Endothelial cell of hepatic sinusoid (primary cell): ENCODE measurements at regions not wholly inside any gene's neighbourhood (a gene's known extent, or its start where the extent isn't known, plus 50 kb on each side); places are given as distances from the start of the nearest gene placed in this dataset.
"Not testable (repeated sequence)": the region's sequence is repeated elsewhere in the genome, so short reads cannot be mapped to it uniquely, and the experiment has no call there.

Source experiments
- in situ Hi-C: cut with HindIII; loops from 2 replicates; pipeline ENCODE4 v1.10.0; 2017; ENCODE audit warnings: low sequenced_read_pairs

GRCh38 chr2:83901317-83901716 is 557.8 kb downstream of the SUCLG1 start:
- in situ Hi-C loops, result no loop called here

- in situ Hi-C loops, result no loop called here
Measured at GRCh38 chr2:83900862-83901261, 558.2 kb downstream of the SUCLG1 start.

- in situ Hi-C loops, result no loop called here
Measured at GRCh38 chr2:83899271-83899670, 559.8 kb downstream of the SUCLG1 start.

GRCh38 chr2:83894976-83895375 is 564.1 kb downstream of the SUCLG1 start:
- in situ Hi-C loops, result no loop called here

- in situ Hi-C loops, result no loop called here
Measured at GRCh38 chr2:83887757-83888156, 571.3 kb downstream of the SUCLG1 start.

- in situ Hi-C loops, result no loop called here
Measured at GRCh38 chr2:83879127-83879526, 580.0 kb downstream of the SUCLG1 start.

GRCh38 chr2:83877261-83877660 is 581.8 kb downstream of the SUCLG1 start:
- in situ Hi-C loops, result not testable (repeated sequence)

- in situ Hi-C loops, result no loop called here
Measured at GRCh38 chr2:83874712-83875430, 584.2 kb downstream of the SUCLG1 start.

- in situ Hi-C loops, result no loop called here
Measured at GRCh38 chr2:83874066-83874465, 585.0 kb downstream of the SUCLG1 start.

- in situ Hi-C loops, result no loop called here
Measured at GRCh38 chr2:83873110-83873509, 586.0 kb downstream of the SUCLG1 start.

- in situ Hi-C loops, result no loop called here
Measured at GRCh38 chr2:83866211-83866610, 592.9 kb downstream of the SUCLG1 start.

GRCh38 chr2:83862600-83862999 is 596.5 kb downstream of the SUCLG1 start:
- in situ Hi-C loops, result no loop called here

- in situ Hi-C loops, result no loop called here
Measured at GRCh38 chr2:83860320-83860719, 598.8 kb downstream of the SUCLG1 start.

GRCh38 chr2:83859553-83859952 is 599.5 kb downstream of the SUCLG1 start:
- in situ Hi-C loops, result no loop called here

- in situ Hi-C loops, result no loop called here
Measured at GRCh38 chr2:83851066-83851465, 608.0 kb downstream of the SUCLG1 start.

GRCh38 chr2:83850071-83850725 is 608.9 kb downstream of the SUCLG1 start:
- in situ Hi-C loops, result no loop called here

GRCh38 chr2:83844490-83844889 is 614.6 kb downstream of the SUCLG1 start:
- in situ Hi-C loops, result no loop called here

GRCh38 chr2:83842421-83842820 is 616.7 kb downstream of the SUCLG1 start:
- in situ Hi-C loops, result no loop called here

- in situ Hi-C loops, result no loop called here
Measured at GRCh38 chr2:83837823-83838222, 621.3 kb downstream of the SUCLG1 start.

GRCh38 chr2:83827618-83828017 is 631.5 kb downstream of the SUCLG1 start:
- in situ Hi-C loops, result no loop called here

- in situ Hi-C loops, result no loop called here
Measured at GRCh38 chr2:83826577-83826976, 632.5 kb downstream of the SUCLG1 start.

GRCh38 chr2:83823229-83823628 is 635.9 kb downstream of the SUCLG1 start:
- in situ Hi-C loops, result no loop called here

- in situ Hi-C loops, result no loop called here
Measured at GRCh38 chr2:83817511-83817910, 641.6 kb downstream of the SUCLG1 start.
